HG03108 (cell line): ENCODE measurements at regions not wholly inside any gene's neighbourhood (a gene's known extent, or its start where the extent isn't known, plus 50 kb on each side); places are given as distances from the start of the nearest gene placed in this dataset.

Experiments used
- ATAC-seq: cut with Tn5 transposase; IDR thresholded peaks from one replicate; pipeline ENCODE4 v1.9.1; 2021; ENCODE audit warnings: moderate library complexity; ENCODE audit not compliant: unreplicated experiment

GRCh38 chr14:73782623-73783022 is 68.4 kb upstream of the PNMA1 start:
- ATAC-seq = no peak

DNA sequence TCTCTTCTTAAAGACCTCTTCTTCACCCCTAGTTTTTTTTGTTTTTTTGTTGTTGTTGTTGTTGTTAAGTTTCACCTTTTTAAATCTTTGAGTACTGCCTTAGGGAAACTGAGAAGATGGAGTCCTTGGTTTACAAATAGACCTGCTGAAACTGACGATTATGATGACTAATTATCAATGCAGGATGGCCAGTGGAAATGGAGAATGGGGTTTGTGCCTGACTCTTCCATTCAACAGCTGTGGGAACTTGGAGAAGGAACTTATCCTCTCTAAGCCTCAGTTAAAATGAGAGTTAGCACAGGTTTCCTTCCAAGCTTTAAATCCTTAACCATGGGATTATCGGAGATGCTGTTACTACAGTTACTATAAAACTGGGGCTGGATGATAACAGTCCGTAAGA is 66.7 kb upstream of the PNMA1 start:
- no peak for ATAC-seq

- ATAC-seq = no peak
Measured at GRCh38 chr14:73780391-73780790, 66.2 kb upstream of the PNMA1 start.

DNA sequence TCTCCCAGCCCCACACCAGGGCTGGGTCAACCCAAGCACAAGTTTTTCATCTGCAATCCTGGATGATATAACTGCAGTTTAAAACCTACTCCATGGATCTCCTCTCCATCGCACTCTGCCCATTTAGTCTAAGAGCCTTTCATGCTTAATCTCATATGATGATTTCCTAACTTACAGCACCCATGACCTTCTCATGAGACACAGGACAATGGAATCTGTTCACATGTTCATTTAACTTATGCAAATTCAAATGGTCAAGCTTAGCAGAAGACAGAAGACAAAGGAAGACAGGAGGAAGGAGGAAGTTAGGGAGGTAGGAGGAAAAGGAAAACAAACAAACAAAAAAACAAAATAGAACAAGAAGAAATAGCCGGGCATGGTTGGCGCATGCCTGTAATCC is 64.6 kb upstream of the PNMA1 start:
- ATAC-seq = no peak

DNA sequence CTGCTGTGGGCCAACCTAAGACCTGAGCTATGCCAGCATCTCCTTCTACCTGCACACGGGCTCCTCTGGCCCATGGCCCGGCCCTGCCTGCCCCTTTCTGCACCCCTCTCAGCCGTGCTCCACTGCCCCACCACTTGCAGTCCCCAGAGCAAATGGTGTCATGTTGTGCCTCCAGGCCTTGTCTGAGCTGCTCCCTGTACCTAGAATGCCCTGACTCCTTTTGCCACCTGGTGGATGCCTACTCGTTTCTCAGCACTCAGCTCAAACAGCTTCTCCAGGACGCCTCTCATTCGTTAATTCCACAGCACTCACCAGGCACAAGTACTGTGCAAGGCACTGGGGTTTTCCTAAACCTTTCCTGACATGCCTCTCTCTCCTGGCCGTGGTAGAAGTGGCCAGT is 63.2 kb upstream of the PNMA1 start:
- no peak for ATAC-seq

DNA sequence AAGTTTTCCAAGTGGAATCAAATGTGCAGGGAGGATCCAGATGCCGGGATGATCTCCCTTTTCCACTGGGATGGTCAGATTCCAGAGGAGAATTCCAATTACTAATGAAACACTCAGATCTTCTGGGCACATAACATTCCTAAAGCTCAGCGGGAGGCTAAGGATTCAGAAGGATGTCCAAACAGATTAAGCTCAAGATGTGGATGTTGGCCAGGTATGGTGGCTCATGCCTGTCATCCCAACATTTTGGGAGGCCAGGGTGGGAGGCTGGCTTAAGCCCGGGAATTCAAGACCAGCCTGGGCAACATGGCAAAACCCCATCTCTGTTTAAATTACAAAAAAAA is 62.0 kb upstream of the PNMA1 start:
- no peak for ATAC-seq

DNA sequence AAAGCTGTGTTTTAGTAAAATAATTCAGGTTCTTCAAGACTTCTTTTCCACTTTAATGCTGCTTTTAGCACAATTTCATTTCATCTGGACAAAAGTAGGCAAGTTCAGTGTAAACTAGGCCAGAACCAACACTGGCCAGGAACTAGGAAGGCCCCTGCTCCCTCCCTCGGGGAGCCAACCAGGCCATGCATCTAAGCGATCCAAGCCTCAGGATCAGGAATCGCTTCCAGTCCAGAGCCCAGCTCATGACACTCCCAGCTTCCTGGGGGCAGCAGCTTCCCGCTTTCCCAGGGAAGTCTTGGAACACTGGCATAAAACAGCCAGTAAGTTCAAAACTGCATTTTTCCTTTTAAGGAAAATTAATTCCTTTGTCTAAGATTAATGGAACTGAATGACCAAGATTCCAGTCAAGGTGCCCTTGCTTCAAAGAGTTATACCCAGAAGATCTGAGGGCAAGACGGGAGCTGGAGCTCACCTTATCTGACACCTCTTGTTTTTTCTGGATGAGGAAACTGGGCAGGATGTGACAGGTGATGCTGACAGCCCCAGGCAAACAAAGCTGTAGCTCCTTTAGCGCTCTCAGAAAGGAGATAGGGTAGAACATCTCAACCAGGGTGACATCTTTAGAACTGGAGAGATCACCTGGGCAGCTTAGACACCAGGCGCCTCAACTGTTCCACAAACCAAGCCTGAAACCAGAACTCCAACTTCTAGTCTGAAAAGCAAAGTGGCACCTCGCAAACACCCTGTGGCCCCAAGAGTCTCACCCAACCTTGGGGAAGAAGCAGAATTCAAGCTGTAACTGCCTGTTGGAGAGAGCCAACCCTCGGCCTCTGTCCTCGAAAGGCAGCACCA is 61.4 kb upstream of the PNMA1 start:
- ATAC-seq = no peak

DNA sequence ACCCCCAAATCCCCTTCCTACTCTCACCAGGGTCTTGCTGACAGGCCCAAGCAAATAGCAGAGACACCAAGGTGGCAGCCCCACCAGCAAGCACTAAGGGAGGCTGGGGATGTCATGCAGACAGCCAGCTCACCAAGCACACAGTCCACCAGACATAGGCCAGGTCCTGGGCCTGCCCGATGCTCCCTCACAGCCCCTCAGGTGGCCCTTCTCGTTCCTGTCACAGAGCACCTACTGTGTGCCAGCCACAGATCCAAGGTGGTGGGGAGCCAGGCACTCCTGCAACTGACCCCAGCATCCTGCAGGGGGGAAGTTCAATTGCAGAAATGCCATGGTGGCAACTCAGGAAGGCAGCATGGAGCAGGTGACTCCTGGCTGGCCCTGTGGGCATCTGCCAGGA is 60.5 kb upstream of the PNMA1 start:
- ATAC-seq = no peak

- ATAC-seq = no peak
Measured at GRCh38 chr14:73774241-73774570, 60.0 kb upstream of the PNMA1 start.

DNA sequence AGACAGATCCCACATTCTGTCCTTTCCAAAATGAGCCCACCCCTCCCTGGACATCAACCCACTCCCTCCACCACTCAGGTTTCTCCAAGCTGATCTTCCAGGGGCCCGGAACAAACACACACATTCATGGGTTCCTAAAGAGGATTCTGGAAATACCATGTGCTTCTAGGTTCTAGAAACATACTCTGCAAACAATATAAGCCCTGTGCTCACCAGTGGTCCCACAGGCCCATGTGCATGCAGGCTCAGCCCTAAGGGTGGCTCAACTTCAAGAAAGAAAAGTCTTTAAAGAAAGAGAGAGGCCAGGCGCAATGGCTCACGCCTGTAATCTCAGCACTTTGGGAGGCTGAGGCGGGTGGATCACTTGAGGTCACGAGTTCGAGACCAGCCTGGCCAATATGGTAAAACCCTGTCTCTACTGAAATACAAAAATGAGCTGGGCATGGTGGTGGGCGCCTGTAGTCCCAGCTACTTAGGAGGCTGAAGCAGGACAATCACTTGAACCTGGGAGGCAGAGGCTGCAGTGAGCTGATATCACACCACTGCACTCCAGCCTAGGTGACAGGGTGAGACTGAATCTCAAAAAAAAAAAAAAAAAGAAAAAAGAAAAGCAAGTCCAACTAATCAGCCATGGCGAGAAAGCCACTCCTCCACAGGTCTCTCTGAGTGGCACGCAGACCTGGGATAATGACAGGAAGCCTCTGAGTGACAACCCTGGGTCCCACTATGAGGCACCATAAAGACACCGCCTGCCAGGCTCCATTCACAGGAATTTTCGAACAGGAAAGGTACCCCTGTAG is 59.5 kb upstream of the PNMA1 start:
- ATAC-seq = no peak

- ATAC-seq = peak; percentile 49
Measured at GRCh38 chr14:73771848-73772638, 57.9 kb upstream of the PNMA1 start.

- peak; percentile 16 for ATAC-seq
Measured at GRCh38 chr14:73770977-73771847, 57.0 kb upstream of the PNMA1 start.

DNA sequence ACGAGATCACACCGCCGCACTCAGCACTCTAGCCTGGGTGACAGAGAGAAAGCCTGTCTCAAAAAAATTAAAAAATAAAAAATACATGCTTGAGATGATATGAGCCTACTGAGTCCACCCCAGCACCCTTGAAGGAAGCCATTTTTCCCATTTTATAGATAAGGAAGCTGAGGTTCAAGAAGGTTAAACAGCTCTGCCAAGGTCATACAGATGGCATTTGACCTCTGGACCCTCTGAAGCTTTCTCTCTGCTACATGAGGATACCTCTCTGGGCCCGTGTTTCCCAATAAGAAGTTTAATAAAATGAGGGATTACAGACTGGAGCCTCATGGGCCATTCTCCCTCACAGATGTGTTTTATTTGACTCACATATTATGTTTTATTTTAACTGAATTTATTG is 53.9 kb upstream of the PNMA1 start:
- no peak for ATAC-seq

DNA sequence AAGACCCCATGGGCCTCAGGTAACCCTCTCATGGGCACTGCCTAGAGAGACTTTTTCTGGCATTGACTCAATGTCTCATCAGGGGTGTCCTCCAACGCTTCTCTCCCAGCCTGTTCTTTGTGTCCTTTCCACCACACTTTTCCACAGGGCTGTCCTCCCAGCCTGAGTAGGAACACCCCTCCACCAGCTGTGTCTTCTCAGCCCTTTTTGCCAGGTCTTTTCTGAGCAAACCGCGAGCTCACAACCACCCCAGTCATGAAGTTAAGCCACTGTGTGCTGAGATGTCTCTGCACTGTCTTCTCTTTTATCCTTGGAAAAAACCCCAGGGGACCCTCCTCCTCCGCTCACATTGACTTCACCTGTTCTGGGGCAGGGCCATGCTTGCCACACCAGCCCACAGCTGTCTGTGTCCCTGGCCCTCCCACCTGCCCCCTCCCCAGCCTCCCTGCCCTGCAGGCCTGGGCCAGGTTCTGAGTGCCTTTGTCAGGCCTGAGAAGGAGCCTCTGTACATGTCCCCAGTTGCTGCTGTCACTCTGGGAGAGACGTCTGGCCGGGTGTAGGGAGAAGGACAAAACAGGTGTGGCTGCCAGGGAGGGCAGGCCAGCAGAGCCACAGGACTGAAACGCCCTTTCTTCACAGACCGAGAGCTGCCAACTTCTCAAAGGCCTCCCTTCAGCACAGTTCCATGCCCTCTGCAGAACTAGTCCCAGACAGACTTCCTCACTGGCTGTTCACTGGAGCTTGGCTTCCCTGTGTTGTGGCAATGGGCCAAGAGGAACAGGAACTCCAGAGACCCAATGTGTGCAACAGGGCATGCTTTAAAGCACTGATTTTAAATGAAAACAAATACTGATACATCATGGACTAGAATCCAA is 50.5 kb upstream of the PNMA1 start:
- ATAC-seq = no peak
